ENCODE measurements at regions not wholly inside any gene's neighbourhood (a gene's known extent, or its start where the extent isn't known, plus 50 kb on each side); places are given as distances from the start of the nearest gene placed in this dataset.

DNA sequence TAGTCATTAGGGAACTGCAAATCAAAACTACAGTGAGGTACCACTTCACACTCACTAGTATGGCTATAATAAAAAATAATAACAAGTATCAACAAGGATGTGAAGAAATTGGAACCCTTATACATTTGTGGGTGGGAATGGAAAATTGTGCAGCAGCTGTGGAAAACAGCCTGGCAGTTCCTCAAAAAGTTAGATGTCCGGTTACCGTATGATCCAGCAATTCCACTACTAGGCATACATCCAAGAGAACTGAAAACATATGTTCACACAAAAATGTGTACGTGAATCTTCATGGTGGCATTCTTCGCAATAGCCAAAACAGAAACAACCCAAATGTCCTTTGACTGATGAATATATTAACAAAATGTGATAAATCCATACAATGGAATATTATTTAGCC, 187.9 kb upstream of the LYSMD4 start:
- no peaks in the 10 kb centered on the region for H3K4me1 ChIP-seq
- H3K36me3 ChIP-seq (ENCODE audit: low read depth, missing control alignments): no peaks in the 10 kb centered on the region

DNA sequence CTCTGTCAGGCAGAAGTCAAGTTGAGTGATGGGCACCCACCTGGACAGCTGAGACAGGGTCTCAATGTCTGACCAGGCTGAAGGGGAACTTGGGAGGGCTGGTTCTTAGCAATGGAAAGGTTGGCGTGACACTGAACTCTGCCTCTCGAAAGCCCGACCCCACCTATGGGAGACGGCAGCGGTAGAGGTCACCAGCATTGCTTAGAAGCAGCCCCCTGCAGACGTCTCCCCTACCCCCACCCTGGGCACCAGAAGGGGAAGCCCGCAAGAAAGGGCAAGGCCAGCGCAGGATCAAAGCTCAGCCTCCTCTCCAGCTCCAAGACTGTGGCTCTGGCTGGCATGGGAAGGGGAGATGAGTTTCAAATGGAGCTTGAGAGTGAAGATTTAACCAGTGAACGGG, 184.8 kb upstream of the LYSMD4 start:
- Histone ChIP-seq H3K27me3 (no peaks in the 10 kb centered on the region), H3K9me3 (no peaks in the 10 kb centered on the region), H3K27ac (no peak overlapping the region), H3K4me3 (no peak overlapping the region), H3K36me3 (ENCODE audit: low read depth, missing control alignments) (no peaks in the 10 kb centered on the region), H3K4me1 (no peaks in the 10 kb centered on the region)
- WGBS, 2 donors: 92 to 100% methylated on average over 1 to 9 of the region's 9 CpGs
- no peak for DNase-seq
- TF ChIP-seq, protein P1, sequence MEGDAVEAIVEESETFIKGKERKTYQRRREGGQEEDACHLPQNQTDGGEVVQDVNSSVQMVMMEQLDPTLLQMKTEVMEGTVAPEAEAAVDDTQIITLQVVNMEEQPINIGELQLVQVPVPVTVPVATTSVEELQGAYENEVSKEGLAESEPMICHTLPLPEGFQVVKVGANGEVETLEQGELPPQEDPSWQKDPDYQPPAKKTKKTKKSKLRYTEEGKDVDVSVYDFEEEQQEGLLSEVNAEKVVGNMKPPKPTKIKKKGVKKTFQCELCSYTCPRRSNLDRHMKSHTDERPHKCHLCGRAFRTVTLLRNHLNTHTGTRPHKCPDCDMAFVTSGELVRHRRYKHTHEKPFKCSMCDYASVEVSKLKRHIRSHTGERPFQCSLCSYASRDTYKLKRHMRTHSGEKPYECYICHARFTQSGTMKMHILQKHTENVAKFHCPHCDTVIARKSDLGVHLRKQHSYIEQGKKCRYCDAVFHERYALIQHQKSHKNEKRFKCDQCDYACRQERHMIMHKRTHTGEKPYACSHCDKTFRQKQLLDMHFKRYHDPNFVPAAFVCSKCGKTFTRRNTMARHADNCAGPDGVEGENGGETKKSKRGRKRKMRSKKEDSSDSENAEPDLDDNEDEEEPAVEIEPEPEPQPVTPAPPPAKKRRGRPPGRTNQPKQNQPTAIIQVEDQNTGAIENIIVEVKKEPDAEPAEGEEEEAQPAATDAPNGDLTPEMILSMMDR (IDR thresholded peaks at IDR 0.05): no peak
- no peak for TF ChIP-seq POLR2A (IDR thresholded peaks at IDR 0.05)
- intact Hi-C loops (cut with DNase I; ENCODE audit: low total_unique reads): no loop called here

More for the DNA sequence above, 187.9 kb upstream of the LYSMD4 start:
- no peak overlapping the region for H3K27ac ChIP-seq
- H3K27me3 ChIP-seq: no peaks in the 10 kb centered on the region
- TF ChIP-seq POLR2A (IDR thresholded peaks at IDR 0.05): no peak
- TF ChIP-seq, protein P1 (IDR thresholded peaks at IDR 0.05): no peak
- WGBS, 2 donors: 66% methylated on average over 4 of the region's 4 CpGs
- intact Hi-C loops (cut with DNase I; ENCODE audit: low total_unique reads): no loop called here
- no peaks in the 10 kb centered on the region for H3K9me3 ChIP-seq
- no peak for DNase-seq
- no peak overlapping the region for H3K4me3 ChIP-seq

DNA sequence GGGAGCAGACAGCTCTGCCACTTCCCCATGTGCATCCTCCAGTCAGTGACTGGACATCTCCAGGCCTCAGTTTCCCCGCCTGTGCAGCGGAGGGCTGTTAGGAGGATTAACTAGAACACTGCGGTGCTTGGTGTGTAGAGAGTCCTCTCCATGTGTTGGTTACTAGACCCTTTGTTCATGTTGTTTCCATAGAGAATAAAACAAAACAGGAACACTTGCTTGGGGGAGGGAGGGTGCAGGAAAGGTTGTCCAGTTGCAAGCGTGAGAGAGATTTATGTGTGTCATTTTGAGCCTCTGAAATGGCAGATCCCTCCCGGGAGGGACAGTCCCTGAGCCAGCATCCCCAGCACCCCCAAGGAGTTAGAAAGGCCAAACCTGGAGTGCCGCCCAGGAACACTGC, 184.0 kb upstream of the LYSMD4 start:
- WGBS, 2 donors: 62 to 65% methylated on average over 5 to 6 of the region's 6 CpGs
- no peaks in the 10 kb centered on the region for H3K9me3 ChIP-seq
- no peaks in the 10 kb centered on the region for H3K36me3 ChIP-seq (ENCODE audit: low read depth, missing control alignments)
- TF ChIP-seq, protein P1 (IDR thresholded peaks at IDR 0.05): no peak
- TF ChIP-seq POLR2A (IDR thresholded peaks at IDR 0.05): no peak
- no peaks in the 10 kb centered on the region for H3K27me3 ChIP-seq
- intact Hi-C loops (cut with DNase I; ENCODE audit: low total_unique reads): no loop called here
- no peaks in the 10 kb centered on the region for H3K4me1 ChIP-seq
- H3K27ac ChIP-seq: no peak overlapping the region
- H3K4me3 ChIP-seq: no peak overlapping the region
- no peak for DNase-seq

DNA sequence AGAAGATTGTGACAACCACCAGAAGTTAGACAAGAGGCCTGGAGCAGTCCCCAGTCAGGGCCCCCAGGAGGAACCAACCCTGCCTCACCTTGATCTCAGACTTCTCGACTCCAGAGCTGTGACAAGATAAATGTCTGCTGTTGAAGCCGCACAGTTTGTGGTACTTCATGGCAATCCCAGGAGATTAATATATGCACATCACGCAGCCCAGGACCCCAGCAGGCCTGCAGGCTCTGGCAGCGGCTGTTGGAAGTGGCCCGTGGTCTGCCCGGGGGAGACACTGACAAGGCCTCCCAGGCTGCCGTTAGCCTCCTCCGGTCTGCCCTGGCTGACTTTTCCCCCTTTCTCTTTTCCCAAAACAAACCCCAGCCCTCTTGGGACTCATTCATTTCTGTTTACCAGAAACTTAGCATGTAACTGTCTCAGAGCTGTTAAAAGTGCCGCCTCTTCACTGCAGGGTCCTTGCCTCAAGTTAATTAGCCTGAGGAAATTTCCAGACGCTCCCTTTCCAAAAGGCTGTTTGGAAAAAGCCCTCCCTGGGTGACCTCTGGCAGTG, 183.5 kb upstream of the LYSMD4 start:
- Histone ChIP-seq H3K27ac (no peak overlapping the region), H3K4me3 (no peak overlapping the region), H3K9me3 (no peaks in the 10 kb centered on the region), H3K27me3 (no peaks in the 10 kb centered on the region), H3K4me1 (peaks cover under 1% of the 10 kb centered on the region), H3K36me3 (ENCODE audit: low read depth, missing control alignments) (no peaks in the 10 kb centered on the region)
- DNase-seq: no peak
- TF ChIP-seq, protein P1 (IDR thresholded peaks at IDR 0.05): no peak
- TF ChIP-seq POLR2A (IDR thresholded peaks at IDR 0.05): no peak
- 58 to 63% methylated on average over 10 of the region's 10 CpGs for WGBS, 2 donors
- intact Hi-C loops (cut with DNase I; ENCODE audit: low total_unique reads): no loop called here

DNA sequence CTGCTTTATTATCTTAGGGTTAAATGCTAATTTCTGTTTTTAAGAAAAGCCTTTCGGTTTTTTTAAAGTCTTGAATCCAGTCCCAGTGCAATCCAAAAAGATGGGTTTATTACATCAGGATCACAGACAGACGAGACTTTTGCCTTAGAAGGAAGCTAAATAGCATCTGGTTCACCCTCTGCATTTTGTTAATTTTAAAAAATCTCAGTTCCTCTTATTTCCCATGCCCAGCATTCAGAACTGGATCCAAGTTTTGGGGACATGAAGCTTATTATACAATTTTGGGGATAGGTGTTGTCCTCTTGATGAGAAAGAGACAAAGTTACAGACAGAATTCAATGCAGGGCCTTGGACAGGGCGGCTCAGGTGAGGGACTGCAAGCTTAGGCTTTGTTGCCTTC, 181.5 kb upstream of the LYSMD4 start:
- H3K4me1 ChIP-seq: peaks cover 3% of the 10 kb centered on the region
- intact Hi-C loops (cut with DNase I; ENCODE audit: low total_unique reads): no loop called here
- no peaks in the 10 kb centered on the region for H3K36me3 ChIP-seq (ENCODE audit: low read depth, missing control alignments)
- TF ChIP-seq, protein P1 (IDR thresholded peaks at IDR 0.05): no peak
- TF ChIP-seq POLR2A (IDR thresholded peaks at IDR 0.05): no peak
- H3K27ac ChIP-seq: no peak overlapping the region
- no peaks in the 10 kb centered on the region for H3K27me3 ChIP-seq
- 75 to 80% methylated on average over 3 of the region's 3 CpGs for WGBS, 2 donors
- no peak for DNase-seq
- no peaks in the 10 kb centered on the region for H3K9me3 ChIP-seq
- H3K4me3 ChIP-seq: no peak overlapping the region
